GM18870 (cell line): ENCODE measurements at regions not wholly inside any gene's neighbourhood (a gene's known extent, or its start where the extent isn't known, plus 50 kb on each side); places are given as distances from the start of the nearest gene placed in this dataset.
A peak's percentile ranks its signal among the peaks of the same experiment; 100 is the strongest.

Source experiments
- ATAC-seq: cut with Tn5 transposase; IDR thresholded peaks from one replicate; pipeline ENCODE4 v1.9.1; 2021; ENCODE audit warnings: moderate library complexity; ENCODE audit not compliant: unreplicated experiment

GRCh38 chr7:84425702-84426259 is 231.2 kb upstream of the SEMA3A start:
- ATAC-seq, result no peak

- ATAC-seq, result no peak
Observed at GRCh38 chr7:84422790-84423189, 228.2 kb upstream of the SEMA3A start.

GRCh38 chr7:84412161-84412969 is 217.8 kb upstream of the SEMA3A start:
- no peak for ATAC-seq

GRCh38 chr7:84399661-84400060 is 205.1 kb upstream of the SEMA3A start:
- no peak for ATAC-seq

DNA sequence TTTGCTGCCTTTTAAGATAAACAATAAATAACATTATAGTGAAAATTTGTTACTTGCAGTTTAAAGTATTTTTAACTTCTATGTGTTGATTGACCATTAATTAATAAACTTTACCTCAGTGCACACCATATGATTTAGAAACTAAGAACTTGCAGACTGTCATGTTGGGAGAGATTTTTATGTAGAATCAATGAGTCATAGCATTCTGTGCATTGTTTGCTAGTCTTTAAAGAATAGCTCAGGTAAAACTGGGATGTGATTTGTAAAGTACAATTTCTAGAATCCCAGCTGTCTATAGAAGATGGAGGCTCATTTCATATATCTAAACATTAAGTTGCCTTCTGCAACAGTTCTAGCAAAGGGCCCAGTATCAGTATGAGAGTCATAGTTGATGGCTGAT is 199.6 kb upstream of the SEMA3A start:
- no peak for ATAC-seq

- ATAC-seq, result no peak
Observed at GRCh38 chr7:84393786-84394185, 199.2 kb upstream of the SEMA3A start.

DNA sequence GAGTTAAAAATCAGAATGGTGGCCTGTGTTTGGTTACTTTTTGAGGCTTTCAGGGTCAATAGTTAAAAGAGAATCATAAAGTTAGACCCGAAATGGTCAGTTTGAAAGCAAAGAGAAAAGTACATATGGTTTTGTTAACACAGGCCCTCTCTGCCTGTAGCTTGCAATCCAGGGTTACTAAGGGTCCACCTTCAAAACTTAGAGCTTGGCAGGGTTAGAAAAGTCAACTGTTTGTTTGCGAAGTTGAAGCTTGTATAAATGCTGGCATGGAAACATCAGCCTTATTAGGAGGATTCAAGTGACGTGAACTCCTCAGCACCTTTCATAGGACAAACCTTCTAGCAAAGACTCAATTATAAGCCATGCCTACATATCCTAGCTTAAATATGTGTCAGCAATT is 196.3 kb upstream of the SEMA3A start:
- ATAC-seq, result no peak

DNA sequence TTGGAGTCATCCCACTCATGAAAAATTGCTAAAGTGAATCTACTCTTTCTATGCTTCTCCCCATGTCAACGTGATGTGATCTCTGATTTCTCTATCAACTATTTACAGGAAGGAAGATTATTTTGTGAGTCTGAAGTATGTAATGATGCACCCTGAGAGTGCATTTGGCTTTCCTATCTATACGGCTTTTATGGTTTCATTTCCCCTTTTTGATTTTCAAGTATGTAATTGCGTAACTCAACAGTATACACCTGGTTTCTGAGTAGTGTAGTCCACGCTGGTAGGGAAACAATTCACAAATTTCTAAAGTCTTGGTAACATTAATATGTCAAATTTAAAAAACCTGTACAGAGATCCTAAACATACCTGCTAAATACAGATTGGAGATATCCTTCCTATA is 194.7 kb upstream of the SEMA3A start:
- peak; percentile 100 for ATAC-seq

- ATAC-seq, result no peak
Observed at GRCh38 chr7:84387595-84387994, 193.0 kb upstream of the SEMA3A start.

- no peak for ATAC-seq
Observed at GRCh38 chr7:84384417-84384816, 189.8 kb upstream of the SEMA3A start.

DNA sequence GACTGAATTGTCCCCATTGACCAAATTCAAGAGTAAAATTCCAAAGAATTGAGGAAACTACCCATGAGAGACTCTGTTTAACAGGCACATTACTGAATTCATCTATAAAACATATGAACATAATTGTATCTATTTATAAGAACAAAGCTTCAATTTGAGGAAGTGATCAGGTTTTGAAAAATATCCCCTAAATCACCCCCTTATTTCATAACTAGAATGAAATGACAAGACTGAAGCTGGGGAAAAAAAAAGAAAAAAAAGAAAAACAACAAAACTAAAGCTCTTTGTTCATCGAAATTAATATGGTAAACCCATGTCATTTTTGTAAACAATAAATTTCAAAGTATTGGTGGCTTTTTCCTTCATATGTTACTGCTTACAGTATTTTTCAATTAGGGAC is 184.9 kb upstream of the SEMA3A start:
- no peak for ATAC-seq

DNA sequence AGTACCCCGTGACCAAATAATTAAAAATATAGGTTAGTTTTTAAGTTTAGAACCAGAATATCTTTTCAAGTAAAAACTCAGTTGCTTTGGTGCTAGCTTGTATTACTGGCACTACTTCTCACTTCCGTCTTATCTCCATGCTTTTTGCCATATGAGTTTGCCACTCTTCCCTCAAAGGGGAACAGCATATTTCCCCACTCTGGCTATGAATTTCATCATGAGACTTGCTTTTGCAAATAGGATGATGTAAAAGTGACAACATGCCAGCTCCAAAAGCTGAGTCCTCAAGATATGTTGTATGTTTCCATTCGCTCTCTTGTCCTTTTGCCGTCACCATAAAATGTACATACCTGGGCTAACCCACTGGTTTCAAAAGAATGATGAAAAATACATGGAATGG is 178.1 kb upstream of the SEMA3A start:
- ATAC-seq, result no peak

DNA sequence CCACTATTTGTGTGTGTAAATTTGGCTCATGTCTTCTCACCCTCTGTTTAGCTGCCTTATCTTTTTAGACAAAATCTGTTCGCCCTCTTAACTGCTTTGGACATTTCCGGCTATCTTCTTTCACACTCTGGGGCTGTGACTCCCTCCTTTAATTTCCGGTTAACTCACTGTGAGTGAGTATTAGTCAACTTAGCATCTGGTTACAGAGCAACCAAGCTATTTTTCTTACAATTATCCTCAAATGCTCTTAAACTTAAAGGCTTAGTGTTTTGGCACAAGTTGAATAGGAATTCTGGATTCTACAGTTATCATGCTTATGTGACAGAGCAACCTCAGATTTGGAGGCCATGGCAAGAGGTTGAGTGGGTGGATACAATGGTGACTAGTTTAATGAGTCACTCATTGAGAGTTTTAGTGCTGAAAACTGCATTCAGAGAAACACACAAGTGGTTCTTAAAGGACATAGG is 177.6 kb upstream of the SEMA3A start:
- ATAC-seq, result no peak

DNA sequence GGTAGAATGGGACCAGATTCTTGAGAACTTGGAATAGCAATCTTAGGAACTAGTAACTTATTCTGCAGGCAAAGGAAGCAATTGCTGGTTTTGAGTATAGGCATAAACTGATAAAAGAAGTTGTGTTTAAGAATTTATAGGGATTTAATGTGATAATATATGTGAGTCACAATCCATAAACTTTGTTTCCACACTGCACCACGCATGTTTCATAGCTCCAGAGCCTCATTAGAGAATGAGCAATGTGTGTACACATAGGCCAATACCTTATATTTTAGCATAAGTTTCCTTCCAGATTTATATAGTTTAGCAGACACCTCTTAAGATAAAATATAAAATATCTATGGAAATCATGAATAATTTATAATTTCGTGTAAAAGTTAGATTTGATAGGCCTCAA is 175.5 kb upstream of the SEMA3A start:
- no peak for ATAC-seq

DNA sequence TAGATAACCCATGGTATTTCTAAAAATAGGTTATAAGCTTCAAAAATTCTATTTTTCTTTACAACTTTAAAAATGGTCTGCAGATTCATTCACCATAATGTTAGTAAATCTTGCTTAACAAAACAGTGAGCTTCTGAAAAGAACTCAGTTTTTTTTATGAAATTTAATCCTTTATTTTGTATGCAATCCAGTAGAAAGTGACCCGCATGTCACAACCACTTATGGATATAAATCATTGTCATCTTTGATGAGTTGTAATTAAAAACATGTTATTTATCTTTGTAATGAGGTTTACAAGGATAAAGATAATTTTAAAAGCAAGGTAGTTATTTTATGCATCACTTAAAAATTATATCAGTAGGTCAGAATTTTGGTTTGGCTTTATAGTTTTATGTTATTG is 173.5 kb upstream of the SEMA3A start:
- no peak for ATAC-seq

- no peak for ATAC-seq
Observed at GRCh38 chr7:84364708-84365107, 170.1 kb upstream of the SEMA3A start.

- no peak for ATAC-seq
Observed at GRCh38 chr7:84363741-84364140, 169.2 kb upstream of the SEMA3A start.

GRCh38 chr7:84362828-84363227 is 168.2 kb upstream of the SEMA3A start:
- no peak for ATAC-seq

- no peak for ATAC-seq
Observed at GRCh38 chr7:84362360-84362759, 167.8 kb upstream of the SEMA3A start.

DNA sequence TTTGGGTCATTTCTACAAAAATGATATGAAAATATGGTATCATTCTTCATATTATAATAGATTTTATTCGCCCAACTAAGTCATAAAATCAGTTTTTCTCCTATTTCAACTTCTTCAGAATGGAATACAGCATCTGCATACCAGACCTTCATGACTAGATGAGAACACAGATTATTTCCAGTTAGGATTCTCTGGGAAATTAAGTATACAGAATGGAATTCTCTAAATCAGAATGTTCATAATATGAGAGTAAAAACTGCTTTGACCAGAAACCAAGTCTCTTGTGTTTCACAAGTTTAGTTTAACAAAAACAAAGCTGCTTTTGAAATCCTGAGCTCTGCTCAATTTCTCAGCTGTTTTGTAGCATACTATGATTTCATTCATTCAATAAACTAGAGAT is 160.3 kb upstream of the SEMA3A start:
- ATAC-seq, result no peak

DNA sequence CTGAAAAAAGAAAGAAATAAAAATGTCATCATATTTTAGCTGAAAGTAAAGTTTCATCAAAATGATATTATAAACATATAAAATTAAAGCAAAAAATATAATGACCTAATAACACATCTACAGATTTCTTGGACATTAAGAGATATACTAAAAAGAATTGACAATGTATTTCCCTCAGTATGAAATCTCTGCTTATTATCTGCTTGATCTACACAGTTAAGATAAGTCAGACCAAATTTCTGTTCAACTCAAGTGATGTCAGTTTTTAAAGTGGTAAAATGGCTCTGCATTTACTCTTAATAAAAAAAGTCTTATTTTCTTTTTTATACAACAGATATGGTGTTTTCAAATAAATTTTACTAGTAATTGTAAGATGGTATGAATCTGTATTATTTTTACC is 159.4 kb upstream of the SEMA3A start:
- no peak for ATAC-seq

DNA sequence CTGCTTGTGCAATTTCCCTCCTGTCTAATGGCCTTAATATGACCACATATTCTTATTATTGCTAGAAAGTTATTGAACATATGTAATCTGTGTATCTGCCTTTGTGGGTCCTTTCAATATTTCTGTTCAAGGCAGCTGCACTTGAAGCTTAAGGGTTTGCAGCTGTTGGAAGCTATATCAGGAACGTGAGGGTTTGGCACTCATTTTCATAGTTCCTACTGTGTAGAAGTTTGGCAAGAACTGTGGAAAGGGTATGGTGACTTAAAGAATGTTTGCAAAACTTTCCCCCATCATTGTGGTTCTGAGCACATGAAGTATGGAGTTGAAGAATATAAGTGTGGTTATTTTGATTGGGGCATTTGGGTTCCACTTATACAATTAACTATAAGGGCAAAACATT is 144.7 kb upstream of the SEMA3A start:
- no peak for ATAC-seq

GRCh38 chr7:84337429-84337828 is 142.8 kb upstream of the SEMA3A start:
- ATAC-seq, result no peak
